ENCODE measurements at regions not wholly inside any gene's neighbourhood (a gene's known extent, or its start where the extent isn't known, plus 50 kb on each side); places are given as distances from the start of the nearest gene placed in this dataset.

DNA sequence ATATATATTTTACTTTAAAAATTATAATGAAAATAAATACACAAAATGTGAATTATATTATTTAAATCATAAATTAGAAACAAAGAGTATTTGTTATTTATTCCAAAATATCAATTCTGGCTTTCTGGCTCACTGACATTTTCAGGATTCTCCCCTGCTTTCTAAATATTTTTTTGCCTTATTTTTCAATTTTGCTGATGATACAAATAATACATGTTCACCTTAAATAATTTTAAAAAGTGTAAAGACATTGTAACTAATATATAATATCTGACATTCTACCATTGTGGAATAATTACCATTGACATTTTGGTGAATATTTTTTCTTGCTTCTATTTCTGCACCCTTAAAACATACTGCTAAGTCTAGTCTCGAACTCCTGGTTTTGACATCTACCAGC is 325.9 kb upstream of the CBLB start:
- no peak overlapping the region for H3K4me3 ChIP-seq (ENCODE audit: low read depth in 2 of 2, low read length in 1 of 2)
- no peaks in the 10 kb centered on the region for H3K36me3 ChIP-seq (replicated peaks in 1 of 2; ENCODE audit: control insufficient read depth in 1 of 2, insufficient read depth in 2 of 2, low read length in 1 of 2)
- no peaks in the 10 kb centered on the region for H3K27me3 ChIP-seq (ENCODE audit: insufficient read depth)
- H3K27ac ChIP-seq (ENCODE audit: low read depth in 2 of 2, low read length in 1 of 2), result no peak overlapping the region
- WGBS (ENCODE audit: low lambda C conversion rate), result 79% methylated on average over 1 of the region's 1 CpG
- H3K9me2 ChIP-seq, result 0 out of 2 replicates have a peak, but pooled peaks cover 3% of the 10 kb centered on the region
- H4K20me1 ChIP-seq (ENCODE audit: insufficient read depth), result no peaks in the 10 kb centered on the region
- TF ChIP-seq, protein P1, sequence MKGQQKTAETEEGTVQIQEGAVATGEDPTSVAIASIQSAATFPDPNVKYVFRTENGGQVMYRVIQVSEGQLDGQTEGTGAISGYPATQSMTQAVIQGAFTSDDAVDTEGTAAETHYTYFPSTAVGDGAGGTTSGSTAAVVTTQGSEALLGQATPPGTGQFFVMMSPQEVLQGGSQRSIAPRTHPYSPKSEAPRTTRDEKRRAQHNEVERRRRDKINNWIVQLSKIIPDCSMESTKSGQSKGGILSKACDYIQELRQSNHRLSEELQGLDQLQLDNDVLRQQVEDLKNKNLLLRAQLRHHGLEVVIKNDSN (IDR thresholded peaks at IDR 0.05; ENCODE audit: borderline replicate concordance, low read depth), result no peak
- TF ChIP-seq RXRA (IDR thresholded peaks at IDR 0.05; ENCODE audit: borderline replicate concordance, low read depth), result no peak
- no peak for TF ChIP-seq YY1 (IDR thresholded peaks at IDR 0.05; ENCODE audit: low read depth)
- no peak for TF ChIP-seq TCF12 (IDR thresholded peaks at IDR 0.05)
- no peak for TF ChIP-seq EP300 (IDR thresholded peaks at IDR 0.05; ENCODE audit: borderline replicate concordance in 1 of 2, low read depth in 1 of 2, low read length in 1 of 2)
- no peak for TF ChIP-seq MXI1 (IDR thresholded peaks at IDR 0.05; ENCODE audit: low read depth, low read length)
- TF ChIP-seq ELF1 (IDR thresholded peaks at IDR 0.05), result no peak
- TF ChIP-seq, protein P2, sequence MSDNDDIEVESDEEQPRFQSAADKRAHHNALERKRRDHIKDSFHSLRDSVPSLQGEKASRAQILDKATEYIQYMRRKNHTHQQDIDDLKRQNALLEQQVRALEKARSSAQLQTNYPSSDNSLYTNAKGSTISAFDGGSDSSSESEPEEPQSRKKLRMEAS (IDR thresholded peaks at IDR 0.05; ENCODE audit: low read depth), result no peak
- TF ChIP-seq RAD21 (IDR thresholded peaks at IDR 0.05; ENCODE audit: low read length), result no peak
- TF ChIP-seq FOXJ3 (CRISPR knock-in tag; IDR thresholded peaks at IDR 0.05), result no peak
- TF ChIP-seq, protein P3, sequence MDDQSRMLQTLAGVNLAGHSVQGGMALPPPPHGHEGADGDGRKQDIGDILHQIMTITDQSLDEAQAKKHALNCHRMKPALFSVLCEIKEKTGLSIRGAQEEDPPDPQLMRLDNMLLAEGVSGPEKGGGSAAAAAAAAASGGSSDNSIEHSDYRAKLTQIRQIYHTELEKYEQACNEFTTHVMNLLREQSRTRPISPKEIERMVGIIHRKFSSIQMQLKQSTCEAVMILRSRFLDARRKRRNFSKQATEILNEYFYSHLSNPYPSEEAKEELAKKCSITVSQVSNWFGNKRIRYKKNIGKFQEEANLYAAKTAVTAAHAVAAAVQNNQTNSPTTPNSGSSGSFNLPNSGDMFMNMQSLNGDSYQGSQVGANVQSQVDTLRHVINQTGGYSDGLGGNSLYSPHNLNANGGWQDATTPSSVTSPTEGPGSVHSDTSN (IDR thresholded peaks at IDR 0.05), result no peak
- no peak for TF ChIP-seq JUND (IDR thresholded peaks at IDR 0.05)
- no peak for TF ChIP-seq GABPA (IDR thresholded peaks at IDR 0.05; ENCODE audit: low read depth)
- H2AFZ ChIP-seq (ENCODE audit: low read depth), result no peak overlapping the region
- H3K4me2 ChIP-seq, result no peak overlapping the region
- CTCF ChIA-PET, result no interaction called here
- H3K9me3 ChIP-seq, result no peaks in the 10 kb centered on the region
- no peaks in the 10 kb centered on the region; a peak in 1 of 4 replicates for H3K4me1 ChIP-seq (ENCODE audit: control insufficient read depth in 1 of 2, insufficient read depth in 2 of 2, low read depth in 1 of 2, low read length in 1 of 2)
- POLR2A ChIA-PET, result no interaction called here
- no peaks in the 10 kb centered on the region for H3F3A ChIP-seq (replicated peaks; ENCODE audit: insufficient read depth)
- no peaks in the 10 kb centered on the region for H3K79me2 ChIP-seq (ENCODE audit: insufficient read depth)
- no peak for DNase-seq
- no peak overlapping the region for H3K9ac ChIP-seq

DNA sequence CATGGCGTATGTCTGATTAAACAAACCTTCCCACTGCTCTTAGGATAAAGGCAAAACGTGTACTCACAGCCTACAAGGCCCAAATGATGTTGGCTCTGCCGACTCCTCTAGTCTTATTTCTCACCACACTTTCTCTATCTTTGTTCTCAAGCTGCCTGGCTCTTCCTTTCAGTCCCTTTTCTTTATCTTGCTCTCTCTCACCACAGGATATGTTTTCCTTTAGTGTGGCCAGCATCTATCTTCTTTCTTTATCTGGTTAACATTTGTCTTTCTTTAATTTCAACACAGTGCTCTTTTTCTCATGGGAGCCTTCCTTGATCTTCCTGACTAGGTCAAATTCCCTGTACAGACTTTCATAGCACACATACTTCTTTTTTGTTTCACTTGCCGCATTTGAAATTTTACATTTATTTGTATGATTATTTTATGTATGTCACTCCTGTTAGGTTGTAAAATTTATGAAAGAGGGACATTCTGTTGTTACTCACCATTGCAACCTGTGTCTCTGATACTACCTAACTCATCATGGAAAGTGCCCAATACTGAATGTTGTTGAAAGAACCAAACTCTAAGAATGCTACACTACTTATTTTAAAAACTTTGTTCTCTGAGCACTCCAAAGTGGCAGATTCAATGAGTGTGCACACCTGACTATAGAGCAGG is 328.9 kb upstream of the CBLB start:
- 85% methylated on average over 4 of the region's 4 CpGs for WGBS (ENCODE audit: low lambda C conversion rate)
- Histone ChIP-seq H3K4me2 (no peak overlapping the region), H3K9me2 (0 out of 2 replicates have a peak, but pooled peaks cover 3% of the 10 kb centered on the region), H3K36me3 (replicated peaks in 1 of 2; ENCODE audit: control insufficient read depth in 1 of 2, insufficient read depth in 2 of 2, low read length in 1 of 2) (no peaks in the 10 kb centered on the region), H3K9ac (no peak overlapping the region), H3K4me3 (ENCODE audit: low read depth in 2 of 2, low read length in 1 of 2) (no peak overlapping the region), H2AFZ (ENCODE audit: low read depth) (no peak overlapping the region), H3F3A (replicated peaks; ENCODE audit: insufficient read depth) (no peaks in the 10 kb centered on the region), H3K27ac (ENCODE audit: low read depth in 2 of 2, low read length in 1 of 2) (no peak overlapping the region), H3K9me3 (no peaks in the 10 kb centered on the region), H3K27me3 (ENCODE audit: insufficient read depth) (no peaks in the 10 kb centered on the region), H3K4me1 (ENCODE audit: control insufficient read depth in 1 of 2, insufficient read depth in 2 of 2, low read depth in 1 of 2, low read length in 1 of 2) (no peaks in the 10 kb centered on the region), H4K20me1 (ENCODE audit: insufficient read depth) (no peaks in the 10 kb centered on the region), H3K79me2 (ENCODE audit: insufficient read depth) (no peaks in the 10 kb centered on the region)
- ChIA-PET POLR2A (no interaction called here), CTCF (no interaction called here)
- no peak for DNase-seq
- TF ChIP-seq ELF1 (IDR thresholded peaks at IDR 0.05) (no peak), YY1 (IDR thresholded peaks at IDR 0.05; ENCODE audit: low read depth) (no peak), GATA2 (CRISPR knock-in tag; IDR thresholded peaks at IDR 0.05) (no peak), SIN3A (IDR thresholded peaks at IDR 0.05; ENCODE audit: borderline replicate concordance, low read depth, low read length) (no peak), FOXM1 (IDR thresholded peaks at IDR 0.05; ENCODE audit: low read depth) (no peak), NRF1 (IDR thresholded peaks at IDR 0.05; ENCODE audit: low read depth, low read length) (no peak), CHD2 (IDR thresholded peaks at IDR 0.05; ENCODE audit: low read length, partially characterized antibody) (no peak), TAF1 (IDR thresholded peaks at IDR 0.05; ENCODE audit: borderline replicate concordance, low read depth, low read length) (no peak), EP300 (IDR thresholded peaks at IDR 0.05; ENCODE audit: borderline replicate concordance in 1 of 2, low read depth in 1 of 2, low read length in 1 of 2) (no peak)
- TF ChIP-seq, protein P2 (IDR thresholded peaks at IDR 0.05; ENCODE audit: low read depth), result no peak
- TF ChIP-seq, protein P4, sequence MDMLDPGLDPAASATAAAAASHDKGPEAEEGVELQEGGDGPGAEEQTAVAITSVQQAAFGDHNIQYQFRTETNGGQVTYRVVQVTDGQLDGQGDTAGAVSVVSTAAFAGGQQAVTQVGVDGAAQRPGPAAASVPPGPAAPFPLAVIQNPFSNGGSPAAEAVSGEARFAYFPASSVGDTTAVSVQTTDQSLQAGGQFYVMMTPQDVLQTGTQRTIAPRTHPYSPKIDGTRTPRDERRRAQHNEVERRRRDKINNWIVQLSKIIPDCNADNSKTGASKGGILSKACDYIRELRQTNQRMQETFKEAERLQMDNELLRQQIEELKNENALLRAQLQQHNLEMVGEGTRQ (IDR thresholded peaks at IDR 0.05; ENCODE audit: borderline replicate concordance, low read depth, low read length), result no peak
- TF ChIP-seq, protein P3 (IDR thresholded peaks at IDR 0.05), result no peak

Measured in SK-N-SH (cell line).